PC-3 (cell line): ENCODE measurements at regions not wholly inside any gene's neighbourhood (a gene's known extent, or its start where the extent isn't known, plus 50 kb on each side); places are given as distances from the start of the nearest gene placed in this dataset.
A peak's percentile ranks its signal among the peaks of the same experiment; 100 is the strongest.

ENCODE experiments used
- ATAC-seq: fragments of 200-7000 bp; cut with Tn5 transposase; 2 replicates; pipeline ENCODE4 v1.9.1; 2020; ENCODE audit warnings: mild to moderate bottlenecking, moderate library complexity
- BruUV-seq: library from RNA; stranded (reverse); fragments of 400-500 nt; replicated peaks from 2 replicates; lab custom pipeline; 2021; lab: Mats Ljungman, UMichigan
- CTCF ChIA-PET: fragments of 300-600 bp; sonication (Branson Sonifier 250); formaldehyde crosslinking; loops from one replicate; lab custom pipeline; 2022; ENCODE audit warnings: antibody characterized with exemption; lab: Charles Lee
- POLR2A ChIA-PET: fragments of 300-600 bp; sonication (Branson Sonifier 250); formaldehyde crosslinking; loops from one replicate; lab custom pipeline; 2022; ENCODE audit warnings: antibody characterized with exemption; ENCODE audit not compliant: unreplicated experiment; lab: Charles Lee
- DNase-seq: peaks from one replicate; pipeline ENCODE4 v3.0.0-alpha.2; 2015
- H2AFZ ChIP-seq: fragments of 300-600 bp; sonication (generic); 2 replicates; pipeline ENCODE4 v1.6.0; 2016; ENCODE audit warnings: antibody characterized with exemption, low read length
- H3F3A ChIP-seq: fragments of 300-600 bp; sonication (generic); one replicate; pipeline ENCODE4 v1.6.0; 2017; ENCODE audit warnings: antibody characterized with exemption, low read length, control low read depth, mild to moderate bottlenecking; ENCODE audit not compliant: unreplicated experiment
- H3K27ac ChIP-seq: fragments of 300-600 bp; sonication (generic); 2 replicates; pipeline ENCODE4 v1.5.1; 2016; ENCODE audit warnings: mild to moderate bottlenecking, low read length
- H3K27me3 ChIP-seq: fragments of 300-600 bp; sonication (generic); 2 replicates; pipeline ENCODE4 v1.6.1; 2016; ENCODE audit warnings: low read length, mixed read lengths
- H3K36me3 ChIP-seq: fragments of 300-600 bp; sonication (generic); 2 replicates; pipeline ENCODE4 v1.6.1; 2016; ENCODE audit warnings: low read depth, mixed run types, low read length, mixed read lengths
- H3K4me1 ChIP-seq: fragments of 300-600 bp; sonication (generic); 2 replicates; pipeline ENCODE4 v1.5.1; 2016; ENCODE audit warnings: low read length; ENCODE audit not compliant: insufficient read depth
- H3K4me2 ChIP-seq: fragments of 300-600 bp; sonication (generic); 2 replicates; pipeline ENCODE4 v1.6.0; 2016; ENCODE audit warnings: low read length
- H3K4me3 ChIP-seq: fragments of 300-600 bp; sonication (generic); 2 replicates; pipeline ENCODE4 v1.5.1; 2016; ENCODE audit warnings: mild to moderate bottlenecking, low read length, mixed read lengths
- H3K79me2 ChIP-seq: fragments of 300-600 bp; sonication (generic); 2 replicates; pipeline ENCODE4 v1.6.1; 2017; ENCODE audit warnings: low read length, mixed read lengths
- H3K9ac ChIP-seq: fragments of 300-600 bp; sonication (generic); 2 replicates; pipeline ENCODE4 v1.6.0; 2016; ENCODE audit warnings: mild to moderate bottlenecking, low read length
- H3K9me2 ChIP-seq: fragments of 300-600 bp; sonication (generic); replicated peaks from 2 replicates; pipeline ENCODE4 v1.6.1; 2016; ENCODE audit warnings: mixed run types, low read length, mixed read lengths
- H3K9me3 ChIP-seq: fragments of 300-600 bp; sonication (generic); 2 replicates; pipeline ENCODE4 v1.6.1; 2016; ENCODE audit warnings: low read length, mixed read lengths
- H4K20me1 ChIP-seq: fragments of 300-600 bp; sonication (generic); 2 replicates; pipeline ENCODE4 v1.6.1; 2016; ENCODE audit warnings: low read length, mixed read lengths
- EZH2 ChIP-seq: fragments of 300-600 bp; sonication (generic); IDR thresholded peaks from one replicate; pipeline ENCODE4 v1.6.1; 2017; ENCODE audit warnings: antibody characterized with exemption, mild to moderate bottlenecking, low read length; ENCODE audit not compliant: unreplicated experiment
- EZH2phosphoT487 ChIP-seq: fragments of 300-600 bp; sonication (generic); IDR thresholded peaks from 2 replicates; pipeline ENCODE4 v1.6.1; 2018; ENCODE audit warnings: mild to moderate bottlenecking, antibody characterized with exemption, low read length, borderline replicate concordance
- intact Hi-C: fragments of 100-400 bp; cut with micrococcal nuclease; formaldehyde crosslinking; loops from 2 replicates; pipeline ENCODE4 v1.9.0; 2023
- TF ChIP-seq, protein P1 (sequence below): fragments of 300-600 bp; sonication (generic); conservative IDR thresholded peaks from 2 replicates; pipeline ENCODE4 v1.5.1; 2017; ENCODE audit warnings: antibody characterized with exemption, low read depth, mild to moderate bottlenecking, low read length

DNA sequence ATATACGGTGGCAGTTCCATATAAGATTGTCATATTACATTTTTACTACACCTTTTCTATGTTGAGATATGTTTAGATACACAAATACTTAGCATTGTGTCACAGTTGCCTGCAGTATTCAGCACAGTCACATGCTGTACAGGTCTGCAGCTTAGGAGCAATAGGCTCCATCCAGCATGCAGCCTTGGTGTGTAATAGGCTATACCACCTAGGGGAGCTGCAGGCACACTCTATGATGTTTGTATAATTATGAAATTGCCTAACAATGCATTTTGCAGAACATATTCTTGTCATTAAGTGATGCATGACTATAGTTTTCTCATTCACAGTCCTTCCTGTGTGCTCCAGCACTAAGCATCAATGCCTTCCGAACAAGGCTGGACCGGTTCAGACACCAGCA, 133.4 kb downstream of the NDUFA10 start:
- ATAC-seq = peak; percentile 37; the same call in 1 of the 2 replicates
- BruUV-seq = no TSS peak

DNA sequence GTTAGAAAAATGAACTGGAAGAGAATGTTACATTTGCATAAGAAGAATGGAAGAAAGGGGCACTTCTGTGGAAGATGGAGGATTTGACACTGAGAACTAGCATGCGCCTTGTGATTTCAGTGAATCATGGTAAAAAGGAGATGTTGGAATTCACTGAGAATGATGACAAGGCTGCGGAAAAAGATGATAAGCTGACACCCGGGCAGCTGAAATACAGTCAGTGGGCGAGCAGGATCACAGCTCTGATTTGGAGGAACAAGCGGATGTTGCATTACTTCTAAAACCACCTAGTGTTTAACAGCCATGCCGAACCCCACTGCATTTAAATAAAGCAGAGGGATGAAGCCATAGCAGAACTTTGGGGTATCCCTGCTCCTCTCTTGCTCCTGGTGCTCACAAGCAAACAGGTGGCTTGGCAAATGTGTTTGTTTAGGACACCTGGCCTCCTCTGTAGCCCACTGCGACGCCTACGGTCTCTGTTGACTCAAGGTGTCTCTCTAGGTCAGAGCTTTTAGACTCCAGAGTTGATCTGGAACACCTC, 134.9 kb downstream of the NDUFA10 start:
- Histone ChIP-seq H3K9me3 (peaks cover 2% of the 10 kb centered on the region), H2AFZ (no peak overlapping the region), H3K9ac (no peak overlapping the region), H3K4me1 (no peaks in the 10 kb centered on the region), H3K4me3 (no peak overlapping the region), H3K36me3 (no peaks in the 10 kb centered on the region), H3F3A (no peaks in the 10 kb centered on the region), H3K79me2 (no peaks in the 10 kb centered on the region), H3K4me2 (no peak overlapping the region), H3K9me2 (no peaks in the 10 kb centered on the region), H3K27me3 (peaks cover 15% of the 10 kb centered on the region; the same call in 1 of the 2 replicates), H3K27ac (no peak overlapping the region), H4K20me1 (no peaks in the 10 kb centered on the region)
- TF ChIP-seq EZH2phosphoT487 (no peak), EZH2 (no peak)
- TF ChIP-seq, protein P1, sequence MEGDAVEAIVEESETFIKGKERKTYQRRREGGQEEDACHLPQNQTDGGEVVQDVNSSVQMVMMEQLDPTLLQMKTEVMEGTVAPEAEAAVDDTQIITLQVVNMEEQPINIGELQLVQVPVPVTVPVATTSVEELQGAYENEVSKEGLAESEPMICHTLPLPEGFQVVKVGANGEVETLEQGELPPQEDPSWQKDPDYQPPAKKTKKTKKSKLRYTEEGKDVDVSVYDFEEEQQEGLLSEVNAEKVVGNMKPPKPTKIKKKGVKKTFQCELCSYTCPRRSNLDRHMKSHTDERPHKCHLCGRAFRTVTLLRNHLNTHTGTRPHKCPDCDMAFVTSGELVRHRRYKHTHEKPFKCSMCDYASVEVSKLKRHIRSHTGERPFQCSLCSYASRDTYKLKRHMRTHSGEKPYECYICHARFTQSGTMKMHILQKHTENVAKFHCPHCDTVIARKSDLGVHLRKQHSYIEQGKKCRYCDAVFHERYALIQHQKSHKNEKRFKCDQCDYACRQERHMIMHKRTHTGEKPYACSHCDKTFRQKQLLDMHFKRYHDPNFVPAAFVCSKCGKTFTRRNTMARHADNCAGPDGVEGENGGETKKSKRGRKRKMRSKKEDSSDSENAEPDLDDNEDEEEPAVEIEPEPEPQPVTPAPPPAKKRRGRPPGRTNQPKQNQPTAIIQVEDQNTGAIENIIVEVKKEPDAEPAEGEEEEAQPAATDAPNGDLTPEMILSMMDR = no peak
- no peak for ATAC-seq
- ChIA-PET POLR2A (no interaction called here), CTCF (no interaction called here)
- intact Hi-C loops = loop anchor here (5.0 kb wide), 1 partner anchor 102 kb away; no protein-coding TSS in a partner anchor
- no TSS peak for BruUV-seq
- no peak for DNase-seq

More for the DNA sequence above, 133.4 kb downstream of the NDUFA10 start:
- no peak for DNase-seq
- no peaks in the 10 kb centered on the region for H3K79me2 ChIP-seq
- no peak for TF ChIP-seq EZH2
- no peak for TF ChIP-seq EZH2phosphoT487
- TF ChIP-seq, protein P1 = no peak
- no peak overlapping the region for H3K27ac ChIP-seq
- H3K4me1 ChIP-seq = no peaks in the 10 kb centered on the region
- H3K36me3 ChIP-seq = no peaks in the 10 kb centered on the region
- ChIA-PET CTCF (no interaction called here), POLR2A (no interaction called here)
- H3K9ac ChIP-seq = no peak overlapping the region
- intact Hi-C loops = loop anchor here (5.0 kb wide), 1 partner anchor 101 kb away; no protein-coding TSS in a partner anchor
- no peak overlapping the region for H2AFZ ChIP-seq
- no peaks in the 10 kb centered on the region for H4K20me1 ChIP-seq
- H3K4me3 ChIP-seq = no peak overlapping the region
- no peaks in the 10 kb centered on the region for H3F3A ChIP-seq
- H3K4me2 ChIP-seq = no peak overlapping the region
- no peaks in the 10 kb centered on the region for H3K9me3 ChIP-seq
- no peaks in the 10 kb centered on the region for H3K9me2 ChIP-seq
- peaks cover 24% of the 10 kb centered on the region; the same call in 1 of the 2 replicates for H3K27me3 ChIP-seq

DNA sequence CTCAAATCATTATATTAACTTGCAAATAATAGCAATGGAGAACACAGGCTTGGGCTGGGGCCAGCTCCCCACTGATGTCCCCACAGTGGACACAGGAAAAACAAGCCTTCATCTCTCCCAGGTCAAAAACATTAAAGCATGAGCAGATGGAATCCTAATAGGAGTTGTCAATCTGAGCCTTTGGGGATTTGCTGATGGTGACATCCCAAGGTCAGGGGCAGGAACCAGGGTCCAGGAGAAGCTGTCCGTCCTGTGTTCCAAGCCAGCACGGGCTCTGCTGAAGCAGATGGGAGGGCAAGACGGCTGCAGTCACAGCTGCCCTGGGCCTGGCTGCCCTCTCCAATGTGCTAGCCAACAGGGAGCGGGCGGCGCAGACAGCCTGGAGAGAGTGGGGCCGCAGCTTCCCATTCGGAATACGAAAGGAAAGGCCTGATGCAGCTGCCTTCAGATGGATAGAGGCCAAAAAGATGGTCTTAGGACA, 135.5 kb downstream of the NDUFA10 start:
- H2AFZ ChIP-seq = no peak overlapping the region
- CTCF ChIA-PET = no interaction called here
- H3K9me2 ChIP-seq = no peaks in the 10 kb centered on the region
- DNase-seq (no peak), ATAC-seq (no peak)
- H3K79me2 ChIP-seq = no peaks in the 10 kb centered on the region
- H4K20me1 ChIP-seq = no peaks in the 10 kb centered on the region
- H3K27me3 ChIP-seq = 0 out of 2 replicates have a peak, but pooled peaks cover 10% of the 10 kb centered on the region
- no peaks in the 10 kb centered on the region for H3K36me3 ChIP-seq
- intact Hi-C loops = loop anchor here (5.0 kb wide), 1 partner anchor 103 kb away; no protein-coding TSS in a partner anchor
- no peak overlapping the region for H3K4me3 ChIP-seq
- TF ChIP-seq, protein P1 = no peak
- TF ChIP-seq EZH2 = no peak
- no peak for TF ChIP-seq EZH2phosphoT487
- no peaks in the 10 kb centered on the region for H3F3A ChIP-seq
- BruUV-seq = no TSS peak
- no peaks in the 10 kb centered on the region for H3K4me1 ChIP-seq
- no peak overlapping the region for H3K9ac ChIP-seq
- no peak overlapping the region for H3K4me2 ChIP-seq
- POLR2A ChIA-PET = no interaction called here
- H3K27ac ChIP-seq = no peak overlapping the region
- H3K9me3 ChIP-seq = peaks cover 8% of the 10 kb centered on the region
